BLaER1 treated with 17β-estradiol and CSF1 and Interleukin-3, amounts not matched to agents 10 nM and 100 nM (cell line): ENCODE measurements at regions not wholly inside any gene's neighbourhood (a gene's known extent, or its start where the extent isn't known, plus 50 kb on each side); places are given as distances from the start of the nearest gene placed in this dataset.
A peak's percentile ranks its signal among the peaks of the same experiment; 100 is the strongest.

Experiments
- H3K27ac ChIP-seq, 11 experiments: shearing (Covaris generic); formaldehyde crosslinking; 2 replicates each; pipeline ENCODE4 v1.8.1; 2022
- H3K27me3 ChIP-seq, 11 experiments: shearing (Covaris generic); formaldehyde crosslinking; 2 replicates each; pipeline ENCODE4 v1.8.1; 2022
- H3K36me3 ChIP-seq, 11 experiments: shearing (Covaris generic); formaldehyde crosslinking; 2 replicates each; pipeline ENCODE4 v1.8.1; 2022
- H3K4me1 ChIP-seq, 10 experiments: shearing (Covaris generic); formaldehyde crosslinking; 2 replicates each; pipeline ENCODE4 v1.8.1; 2022
- H3K4me2 ChIP-seq, 11 experiments: shearing (Covaris generic); formaldehyde crosslinking; 2 replicates each; pipeline ENCODE4 v1.8.1; 2022
- H3K4me3 ChIP-seq, 10 experiments: shearing (Covaris generic); formaldehyde crosslinking; 2 replicates each; pipeline ENCODE4 v1.8.1; 2022
- H3K9ac ChIP-seq, 11 experiments: shearing (Covaris generic); formaldehyde crosslinking; 2 replicates each; pipeline ENCODE4 v1.8.1; 2022
- H3K9me3 ChIP-seq, 11 experiments: shearing (Covaris generic); formaldehyde crosslinking; replicated peaks in 1 of 11; 2 replicates each; pipeline ENCODE4 v1.8.1; 2022
- H4K20me1 ChIP-seq, 11 experiments: shearing (Covaris generic); formaldehyde crosslinking; 2 replicates each; pipeline ENCODE4 v1.8.1; 2022
- Cebpa-rat ChIP-seq, 11 experiments: shearing (Covaris generic); IDR thresholded peaks; 2 replicates each; pipeline ENCODE4 v1.8.1; 2022

- Histone ChIP-seq H3K4me2 (peak overlapping the region in 10 of 11 experiments; percentile 12 to 53 (median 40); a peak in 13 of 22 replicates), H3K4me1 (peaks cover 25 to 44% (median 38%) of the 10 kb centered on the region in 10 experiments), H3K27ac (no peak overlapping the region)
These were observed 293.8 kb downstream of the MEX3B start for GRCh38 chr15:81751816-81752545.

GRCh38 chr15:81751256-81751655, 294.6 kb downstream of the MEX3B start:
- no peak overlapping the region for H3K9ac ChIP-seq
- H3K4me3 ChIP-seq, result no peak overlapping the region
- H3K27me3 ChIP-seq, result no peaks in the 10 kb centered on the region
- no peak for TF ChIP-seq Cebpa-rat (IDR thresholded peaks at IDR 0.05)
- H3K4me2 ChIP-seq, result no peak overlapping the region
- no peak overlapping the region for H3K27ac ChIP-seq
- H3K4me1 ChIP-seq, result peaks cover 25 to 46% (median 39%) of the 10 kb centered on the region in 10 experiments
- H4K20me1 ChIP-seq, result no peaks in the 10 kb centered on the region
- no peaks in the 10 kb centered on the region; a peak in 1 of 22 replicates for H3K9me3 ChIP-seq
- H3K36me3 ChIP-seq, result no peaks in the 10 kb centered on the region

More at GRCh38 chr15:81751816-81752545, 293.8 kb downstream of the MEX3B start:
- Histone ChIP-seq H3K4me3 (no peak overlapping the region), H3K27me3 (no peaks in the 10 kb centered on the region), H4K20me1 (no peaks in the 10 kb centered on the region), H3K9me3 (no peaks in the 10 kb centered on the region; a peak in 1 of 22 replicates), H3K36me3 (no peaks in the 10 kb centered on the region), H3K9ac (no peak overlapping the region)
- TF ChIP-seq Cebpa-rat (IDR thresholded peaks at IDR 0.05), result no peak

GRCh38 chr15:81749716-81750375, 296.0 kb downstream of the MEX3B start:
- Histone ChIP-seq H3K4me1 (peaks cover 25 to 46% (median 39%) of the 10 kb centered on the region in 10 experiments), H3K9ac (no peak overlapping the region), H3K9me3 (no peaks in the 10 kb centered on the region; a peak in 1 of 22 replicates), H3K4me3 (no peak overlapping the region), H3K4me2 (peak overlapping the region in 3 of 11 experiments; percentile 6 to 29 (median 18); a peak in 2 of 22 replicates), H3K27ac (no peak overlapping the region), H4K20me1 (no peaks in the 10 kb centered on the region), H3K27me3 (no peaks in the 10 kb centered on the region), H3K36me3 (no peaks in the 10 kb centered on the region)
- no peak for TF ChIP-seq Cebpa-rat (IDR thresholded peaks at IDR 0.05)

GRCh38 chr15:81747482-81747881, 298.3 kb downstream of the MEX3B start:
- no peak for TF ChIP-seq Cebpa-rat (IDR thresholded peaks at IDR 0.05)
- Histone ChIP-seq H3K27me3 (no peaks in the 10 kb centered on the region), H4K20me1 (no peaks in the 10 kb centered on the region)

GRCh38 chr15:81747026-81747425, 298.8 kb downstream of the MEX3B start:
- Histone ChIP-seq H3K4me1 (peaks cover 3 to 23% (median 16%) of the 10 kb centered on the region in 10 experiments; a peak in 18 of 20 replicates), H3K9me3 (no peaks in the 10 kb centered on the region; a peak in 1 of 22 replicates), H3K9ac (no peak overlapping the region), H3K4me3 (no peak overlapping the region), H3K27me3 (no peaks in the 10 kb centered on the region), H4K20me1 (no peaks in the 10 kb centered on the region), H3K36me3 (no peaks in the 10 kb centered on the region), H3K27ac (no peak overlapping the region), H3K4me2 (peak overlapping the region in 7 of 11 experiments; percentile 11 to 45 (median 33); a peak in 9 of 22 replicates)
- TF ChIP-seq Cebpa-rat (IDR thresholded peaks at IDR 0.05), result no peak

More at GRCh38 chr15:81747482-81747881, 298.3 kb downstream of the MEX3B start:
- Histone ChIP-seq H3K4me3 (no peak overlapping the region), H3K4me1 (peaks cover 7 to 28% (median 20%) of the 10 kb centered on the region in 10 experiments), H3K9ac (no peak overlapping the region), H3K4me2 (peak overlapping the region in 9 of 11 experiments; percentile 7 to 45 (median 31); a peak in 14 of 22 replicates), H3K27ac (no peak overlapping the region), H3K9me3 (no peaks in the 10 kb centered on the region; a peak in 1 of 22 replicates), H3K36me3 (no peaks in the 10 kb centered on the region)

- H4K20me1 ChIP-seq, result no peaks in the 10 kb centered on the region
- no peak overlapping the region for H3K4me2 ChIP-seq
- no peak overlapping the region for H3K4me3 ChIP-seq
- H3K9ac ChIP-seq, result no peak overlapping the region
- H3K27ac ChIP-seq, result no peak overlapping the region
- TF ChIP-seq Cebpa-rat (IDR thresholded peaks at IDR 0.05), result no peak
- H3K4me1 ChIP-seq, result peaks cover 0 to 20% (median 11%) of the 10 kb centered on the region in 10 experiments; a peak in 15 of 20 replicates
- no peaks in the 10 kb centered on the region for H3K36me3 ChIP-seq
- H3K9me3 ChIP-seq, result no peaks in the 10 kb centered on the region; a peak in 1 of 22 replicates
- no peaks in the 10 kb centered on the region for H3K27me3 ChIP-seq
These were observed 301.5 kb downstream of the MEX3B start for GRCh38 chr15:81744364-81744763.

GRCh38 chr15:81740416-81740815, 305.4 kb downstream of the MEX3B start:
- H3K27ac ChIP-seq, result no peak overlapping the region
- no peaks in the 10 kb centered on the region for H3K36me3 ChIP-seq
- no peak for TF ChIP-seq Cebpa-rat (IDR thresholded peaks at IDR 0.05)
- no peaks in the 10 kb centered on the region for H3K4me1 ChIP-seq
- H3K4me3 ChIP-seq, result no peak overlapping the region
- no peak overlapping the region for H3K4me2 ChIP-seq
- 0 out of 22 replicates have a peak, but pooled peaks cover 0 to 2% (median 0%) of the 10 kb centered on the region in 11 experiments for H3K9me3 ChIP-seq
- H3K9ac ChIP-seq, result no peak overlapping the region
- H4K20me1 ChIP-seq, result no peaks in the 10 kb centered on the region
- H3K27me3 ChIP-seq, result no peaks in the 10 kb centered on the region

GRCh38 chr15:81729340-81729739, 316.5 kb downstream of the MEX3B start:
- Histone ChIP-seq H3K27ac (no peak overlapping the region), H3K27me3 (no peaks in the 10 kb centered on the region), H3K36me3 (no peaks in the 10 kb centered on the region), H3K9ac (no peak overlapping the region), H4K20me1 (no peaks in the 10 kb centered on the region), H3K4me3 (no peak overlapping the region), H3K4me1 (no peaks in the 10 kb centered on the region), H3K4me2 (no peak overlapping the region), H3K9me3 (peaks cover 10 to 22% (median 17%) of the 10 kb centered on the region in 11 experiments; a peak in 18 of 22 replicates)
- TF ChIP-seq Cebpa-rat (IDR thresholded peaks at IDR 0.05), result no peak

- no peak overlapping the region for H3K9ac ChIP-seq
- no peaks in the 10 kb centered on the region for H3K27me3 ChIP-seq
- no peak overlapping the region for H3K4me2 ChIP-seq
- no peaks in the 10 kb centered on the region for H3K36me3 ChIP-seq
- no peak overlapping the region for H3K27ac ChIP-seq
- peaks cover 10 to 26% (median 17%) of the 10 kb centered on the region in 11 experiments; a peak in 18 of 22 replicates for H3K9me3 ChIP-seq
- no peak for TF ChIP-seq Cebpa-rat (IDR thresholded peaks at IDR 0.05)
- no peaks in the 10 kb centered on the region for H4K20me1 ChIP-seq
- no peak overlapping the region for H3K4me3 ChIP-seq
- no peaks in the 10 kb centered on the region for H3K4me1 ChIP-seq
These were observed 317.1 kb downstream of the MEX3B start for GRCh38 chr15:81728726-81729125.
